ENCODE measurements at regions not wholly inside any gene's neighbourhood (a gene's known extent, or its start where the extent isn't known, plus 50 kb on each side); places are given as distances from the start of the nearest gene placed in this dataset.

GRCh38 chr12:25796523-25797000, 161.9 kb upstream of the RASSF8 start:
- intact Hi-C loops (cut with DNase I), result no loop called here
- peaks cover 0 to 5% of the 10 kb centered on the region in 2 donors for H3K4me1 ChIP-seq (replicated peaks in 1 of 2)
- H3K36me3 ChIP-seq (replicated peaks in 1 of 2), result no peaks in the 10 kb centered on the region
- no peaks in the 10 kb centered on the region for H3K9me3 ChIP-seq (replicated peaks in 1 of 3)
- DNase-seq, result no peak
- H3K27ac ChIP-seq, result no peak overlapping the region
- no peaks in the 10 kb centered on the region for H3K27me3 ChIP-seq
- TF ChIP-seq CTCF (IDR thresholded peaks at IDR 0.05) (no peak), POLR2A (IDR thresholded peaks at IDR 0.05) (no peak)
- no peak overlapping the region for H3K4me3 ChIP-seq
- 64 to 78% (median 67%) methylated on average over 2 of the region's 2 CpGs for WGBS, 4 donors

- intact Hi-C loops (cut with DNase I), result no loop called here
Measured at GRCh38 chr12:25797386-25797785, 161.1 kb upstream of the RASSF8 start.

GRCh38 chr12:25797949-25798348, 160.5 kb upstream of the RASSF8 start:
- intact Hi-C loops (cut with DNase I), result no loop called here
- no peaks in the 10 kb centered on the region for H3K36me3 ChIP-seq (replicated peaks in 1 of 2)
- H3K27ac ChIP-seq, result no peak overlapping the region
- H3K4me3 ChIP-seq, result no peak overlapping the region
- peaks cover 0 to 10% of the 10 kb centered on the region in 2 donors for H3K4me1 ChIP-seq (replicated peaks in 1 of 2)
- WGBS, 4 donors, result 89 to 98% (median 89%) methylated on average over 4 of the region's 4 CpGs
- no peaks in the 10 kb centered on the region for H3K9me3 ChIP-seq (replicated peaks in 1 of 3)
- no peaks in the 10 kb centered on the region for H3K27me3 ChIP-seq
- DNase-seq, result no peak
- TF ChIP-seq CTCF (IDR thresholded peaks at IDR 0.05) (no peak), POLR2A (IDR thresholded peaks at IDR 0.05) (no peak)

More at GRCh38 chr12:25797386-25797785, 161.1 kb upstream of the RASSF8 start:
- Histone ChIP-seq H3K27ac (no peak overlapping the region), H3K4me1 (replicated peaks in 1 of 2) (peaks cover 0 to 10% of the 10 kb centered on the region in 2 donors), H3K9me3 (replicated peaks in 1 of 3) (no peaks in the 10 kb centered on the region), H3K27me3 (no peaks in the 10 kb centered on the region), H3K4me3 (no peak overlapping the region), H3K36me3 (replicated peaks in 1 of 2) (no peaks in the 10 kb centered on the region)
- WGBS, 4 donors, result 64 to 74% (median 71%) methylated on average over 2 of the region's 2 CpGs
- no peak for DNase-seq
- TF ChIP-seq CTCF (IDR thresholded peaks at IDR 0.05) (no peak), POLR2A (IDR thresholded peaks at IDR 0.05) (no peak)

GRCh38 chr12:25800101-25800500, 158.4 kb upstream of the RASSF8 start:
- no peak overlapping the region for H3K27ac ChIP-seq
- H3K4me3 ChIP-seq, result no peak overlapping the region
- no peaks in the 10 kb centered on the region for H3K36me3 ChIP-seq (replicated peaks in 1 of 2)
- TF ChIP-seq POLR2A (IDR thresholded peaks at IDR 0.05) (no peak), CTCF (IDR thresholded peaks at IDR 0.05) (no peak)
- H3K4me1 ChIP-seq (replicated peaks in 1 of 2), result peaks cover 0 to 10% of the 10 kb centered on the region in 2 donors
- H3K27me3 ChIP-seq, result no peaks in the 10 kb centered on the region
- no peak for DNase-seq
- H3K9me3 ChIP-seq (replicated peaks in 1 of 3), result no peaks in the 10 kb centered on the region
- WGBS, 4 donors, result 91 to 97% (median 94%) methylated on average over 1 of the region's 1 CpG
- intact Hi-C loops (cut with DNase I), result no loop called here

Data from adrenal gland (tissue), 9 donors.